ENCODE measurements at regions not wholly inside any gene's neighbourhood (a gene's known extent, or its start where the extent isn't known, plus 50 kb on each side); places are given as distances from the start of the nearest gene placed in this dataset.

DNA sequence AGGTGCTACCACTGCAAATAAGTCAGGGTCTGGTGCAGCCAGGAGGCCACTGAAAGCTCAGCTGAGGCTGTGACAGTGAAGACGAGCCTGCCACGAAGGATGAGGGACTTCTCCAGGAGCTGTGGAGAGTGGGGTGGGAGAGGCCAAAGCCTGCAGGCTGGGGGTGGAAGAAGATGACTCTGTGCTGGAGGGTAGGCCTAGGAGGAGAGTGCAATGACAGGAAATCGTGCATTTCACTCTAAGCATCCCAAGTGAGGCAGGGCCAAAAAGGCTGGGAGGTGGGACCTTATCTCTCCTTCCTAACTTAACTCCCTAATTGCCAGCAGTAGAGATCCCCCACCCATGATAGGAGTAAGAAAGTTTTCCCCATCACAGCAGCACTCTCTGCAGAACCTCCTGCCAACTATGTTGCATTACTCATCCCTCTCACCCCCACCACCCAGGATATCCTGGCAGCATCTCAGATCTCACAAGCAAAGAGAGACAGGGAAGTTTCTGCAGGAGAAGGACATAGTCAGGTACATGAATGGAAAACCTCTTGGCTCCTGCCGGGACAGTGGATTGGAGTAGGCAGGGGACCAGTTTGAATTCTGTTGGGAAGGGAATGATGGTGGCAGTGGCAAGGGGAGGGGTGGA, 466.2 kb downstream of the CDH26 start (continued):
- no peak for TF ChIP-seq SAP30 (IDR thresholded peaks at IDR 0.05; ENCODE audit: insufficient read depth, insufficient replicate concordance, low read length)
- TF ChIP-seq HDAC6 (IDR thresholded peaks at IDR 0.05; ENCODE audit: low read depth, low read length) = no peak
- no peak for TF ChIP-seq GABPA (IDR thresholded peaks at IDR 0.05; ENCODE audit: borderline replicate concordance, insufficient read depth, low read length)
- no peak for TF ChIP-seq CHD1 (IDR thresholded peaks at IDR 0.05; ENCODE audit: low read depth, low read length)

All from H1 (cell line).